NCI-H1105 (cell line): ENCODE measurements at regions not wholly inside any gene's neighbourhood (a gene's known extent, or its start where the extent isn't known, plus 50 kb on each side); places are given as distances from the start of the nearest gene placed in this dataset.

Experiments used
- DNase-seq: peaks from one replicate; lab custom pipeline; 2025; lab: John Stamatoyannopoulos, UW

- DNase-seq = no peak
These were observed 495.8 kb downstream of the PDCD6IP start for GRCh38 chr3:34294240-34294639.

GRCh38 chr3:34296796-34297195, 498.4 kb downstream of the PDCD6IP start:
- DNase-seq = no peak

- no peak for DNase-seq
These were observed 500.2 kb downstream of the PDCD6IP start for GRCh38 chr3:34298653-34299052.

GRCh38 chr3:34300621-34301020, 502.2 kb downstream of the PDCD6IP start:
- DNase-seq = no peak

GRCh38 chr3:34301313-34301712, 502.9 kb downstream of the PDCD6IP start:
- no peak for DNase-seq

GRCh38 chr3:34305266-34305665, 506.8 kb downstream of the PDCD6IP start:
- DNase-seq = no peak

- no peak for DNase-seq
These were observed 514.3 kb downstream of the PDCD6IP start for GRCh38 chr3:34312684-34313083.

GRCh38 chr3:34319881-34320280, 521.5 kb downstream of the PDCD6IP start:
- DNase-seq = no peak

GRCh38 chr3:34323517-34323916, 525.1 kb downstream of the PDCD6IP start:
- no peak for DNase-seq

- no peak for DNase-seq
These were observed 548.2 kb downstream of the PDCD6IP start for GRCh38 chr3:34346656-34347055.

GRCh38 chr3:34351882-34352777, 553.7 kb downstream of the PDCD6IP start:
- DNase-seq = no peak

- no peak for DNase-seq
These were observed 554.4 kb downstream of the PDCD6IP start for GRCh38 chr3:34352778-34353331.

- DNase-seq = no peak
These were observed 559.0 kb downstream of the PDCD6IP start for GRCh38 chr3:34357461-34357860.

GRCh38 chr3:34359064-34359463, 560.6 kb downstream of the PDCD6IP start:
- DNase-seq = no peak

GRCh38 chr3:34360713-34361112, 562.3 kb downstream of the PDCD6IP start:
- no peak for DNase-seq

- no peak for DNase-seq
These were observed 563.5 kb downstream of the PDCD6IP start for GRCh38 chr3:34361921-34362320.

GRCh38 chr3:34362910-34363309, 564.5 kb downstream of the PDCD6IP start:
- DNase-seq = no peak

GRCh38 chr3:34363881-34364280, 565.5 kb downstream of the PDCD6IP start:
- DNase-seq = no peak

GRCh38 chr3:34364335-34364734, 565.9 kb downstream of the PDCD6IP start:
- DNase-seq = no peak

GRCh38 chr3:34365231-34365630, 566.8 kb downstream of the PDCD6IP start:
- DNase-seq = no peak

- DNase-seq = no peak
These were observed 567.3 kb downstream of the PDCD6IP start for GRCh38 chr3:34365771-34366170.

GRCh38 chr3:34367521-34367920, 569.1 kb downstream of the PDCD6IP start:
- DNase-seq = no peak

GRCh38 chr3:34374521-34374920, 576.1 kb downstream of the PDCD6IP start:
- DNase-seq = no peak

GRCh38 chr3:34376691-34377090, 578.3 kb downstream of the PDCD6IP start:
- no peak for DNase-seq
